IPS-18c (cell line): ENCODE measurements at regions not wholly inside any gene's neighbourhood (a gene's known extent, or its start where the extent isn't known, plus 50 kb on each side); places are given as distances from the start of the nearest gene placed in this dataset.
A peak's percentile ranks its signal among the peaks of the same experiment; 100 is the strongest.
"Not testable (repeated sequence)": the region's sequence is repeated elsewhere in the genome, so short reads cannot be mapped to it uniquely, and the experiment has no call there.

Source experiments
- H3K4me3 ChIP-seq: 2 replicates; pipeline ENCODE4 v1.7.0; 2013; ENCODE audit warnings: low read depth, mild to moderate bottlenecking, low read length, moderate library complexity; ENCODE audit not compliant: insufficient read depth
- H3K9me3 ChIP-seq: one replicate; pipeline ENCODE4 v1.6.1; 2013; ENCODE audit warnings: mild to moderate bottlenecking, low read length, moderate library complexity; ENCODE audit not compliant: control insufficient read depth, insufficient read depth

DNA sequence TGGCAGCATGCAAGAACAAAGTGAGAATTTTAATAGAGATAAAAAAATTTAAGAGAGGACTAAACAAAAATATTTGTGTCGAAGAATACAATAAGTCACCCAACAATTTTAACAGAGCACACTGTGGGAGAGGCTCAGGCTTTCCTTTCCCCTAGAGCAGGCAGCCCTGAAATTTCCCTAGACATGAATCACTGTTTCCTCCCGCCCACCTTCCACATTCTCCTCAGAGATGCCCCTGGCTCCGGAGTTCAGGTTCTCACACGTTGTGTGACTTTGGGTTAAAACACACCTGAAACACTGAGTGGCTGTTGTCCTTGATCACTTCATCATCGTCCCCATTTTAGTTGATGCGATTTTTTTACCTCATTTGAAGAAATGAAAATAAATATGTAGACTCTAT, 1231.1 kb downstream of the TMEM121 start:
- not testable (repeated sequence) for H3K9me3 ChIP-seq, H3K4me3 ChIP-seq

DNA sequence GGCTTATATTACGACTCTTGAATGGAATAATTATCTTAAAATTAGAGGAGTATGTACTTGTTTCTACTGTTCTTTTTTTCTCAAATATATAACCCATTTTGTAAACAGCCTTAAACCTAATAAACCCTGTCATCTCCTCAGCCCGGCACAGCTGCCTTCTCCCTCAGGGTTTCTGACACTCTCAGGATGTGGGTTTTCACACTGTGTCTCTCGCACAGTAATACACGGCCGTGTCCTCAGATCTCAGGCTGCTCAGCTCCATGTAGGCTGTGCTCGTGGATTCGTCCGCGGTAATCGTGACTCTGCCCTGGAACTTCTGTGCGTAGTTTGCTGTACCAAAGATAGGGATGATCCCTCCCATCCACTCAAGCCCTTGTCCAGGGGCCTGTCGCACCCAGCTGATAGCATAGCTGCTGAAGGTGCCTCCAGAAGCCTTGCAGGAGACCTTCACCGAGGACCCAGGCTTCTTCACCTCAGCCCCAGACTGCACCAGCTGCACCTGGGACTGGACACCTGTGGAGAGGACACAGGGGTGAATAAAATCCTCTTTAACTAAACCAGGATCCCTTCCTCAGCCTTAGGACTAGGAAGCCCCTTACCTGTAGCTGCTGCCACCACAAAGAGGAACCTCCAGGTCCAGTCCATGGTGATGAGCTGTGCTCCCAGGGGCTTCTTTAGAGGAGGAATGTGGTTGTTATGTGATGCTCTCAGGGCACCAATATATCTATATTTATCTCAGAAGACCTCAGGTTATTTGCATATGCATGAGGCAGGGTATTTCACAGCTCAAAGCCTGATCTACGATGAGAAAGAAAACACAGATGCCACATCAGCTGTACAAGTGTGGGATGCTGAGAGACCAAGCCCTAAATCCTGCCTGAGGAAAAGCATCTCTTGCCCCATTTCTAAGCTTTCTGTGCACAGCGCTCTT, 1235.8 kb downstream of the TMEM121 start:
- not testable (repeated sequence) for H3K4me3 ChIP-seq, H3K9me3 ChIP-seq

DNA sequence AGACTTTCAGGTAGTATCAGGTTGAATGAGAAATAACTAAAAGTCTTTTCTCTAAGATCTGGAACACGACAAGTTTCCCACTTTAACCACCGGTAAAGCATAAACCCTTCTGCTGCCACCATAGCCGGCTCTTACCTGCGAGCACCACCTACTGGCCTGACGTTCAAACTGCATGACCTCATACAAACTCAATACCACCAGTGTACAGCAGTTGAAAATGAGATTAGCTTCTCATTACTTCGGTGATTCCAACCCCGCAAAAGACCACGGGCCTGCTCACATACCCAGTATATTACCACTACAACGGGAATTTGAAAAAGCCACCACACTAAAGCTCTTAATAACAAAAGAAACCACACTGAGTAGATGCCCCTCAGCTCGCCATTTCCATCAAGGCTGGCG, 1238.6 kb downstream of the TMEM121 start:
- not testable (repeated sequence) for H3K9me3 ChIP-seq, H3K4me3 ChIP-seq

DNA sequence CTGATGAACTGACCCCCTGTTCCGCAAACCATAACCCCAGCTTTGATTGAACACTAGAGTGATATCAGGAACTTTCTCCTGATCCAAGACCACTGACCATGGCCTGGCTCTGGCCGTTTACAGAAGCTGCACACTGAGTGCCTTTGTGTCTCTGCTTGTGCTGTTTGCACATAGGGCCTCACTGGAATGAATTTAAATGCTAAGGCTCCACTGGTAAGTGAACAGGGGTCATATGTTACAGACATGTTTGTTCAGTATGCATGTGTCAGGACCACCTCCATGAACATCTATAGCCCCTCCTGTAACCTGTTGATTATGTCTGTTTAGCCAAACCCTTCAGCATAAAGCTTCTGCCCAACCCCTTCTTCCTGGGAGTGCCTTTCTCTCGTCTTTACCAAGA, 1239.8 kb downstream of the TMEM121 start:
- H3K9me3 ChIP-seq = peaks cover 2% of the 10 kb centered on the region

DNA sequence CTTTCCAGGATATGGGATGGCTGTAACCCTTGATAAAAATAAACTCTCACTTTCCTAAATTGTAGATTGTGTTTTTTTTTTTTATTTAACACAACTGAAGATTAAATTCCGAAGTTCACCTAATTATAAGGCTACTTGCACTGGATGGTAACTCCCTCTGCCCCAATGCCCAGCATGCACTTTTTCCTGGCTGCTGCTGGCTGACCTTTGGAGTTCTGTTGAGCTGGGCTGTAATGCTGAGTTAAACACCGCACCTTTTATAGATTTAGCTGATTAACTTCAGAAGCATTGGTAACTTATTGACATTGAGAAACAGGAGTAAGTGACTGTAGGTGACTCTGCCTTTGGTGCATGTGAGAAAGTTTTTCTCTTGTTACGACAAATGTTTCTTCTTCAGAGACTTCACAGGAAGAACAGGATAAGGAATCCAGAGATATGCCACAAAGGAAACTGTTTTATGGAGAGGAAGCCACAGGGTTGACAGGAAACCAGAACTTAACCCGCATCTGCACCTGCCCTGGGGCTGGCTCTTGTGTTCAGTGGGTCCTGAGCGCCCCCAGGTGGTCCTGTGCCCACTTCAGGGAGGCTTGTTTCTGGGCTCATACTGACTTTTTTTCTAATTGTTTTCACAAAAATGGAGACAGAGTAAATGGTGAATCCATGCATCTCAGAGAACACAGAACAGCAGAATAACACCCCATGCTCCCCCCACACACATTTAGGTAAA, 1240.3 kb downstream of the TMEM121 start:
- H3K4me3 ChIP-seq, H3K9me3 ChIP-seq: not testable (repeated sequence)

More for the DNA sequence above, 1239.8 kb downstream of the TMEM121 start:
- 0 out of 2 replicates have a peak overlapping the region, but pooled peaks have one; percentile 0 for H3K4me3 ChIP-seq

DNA sequence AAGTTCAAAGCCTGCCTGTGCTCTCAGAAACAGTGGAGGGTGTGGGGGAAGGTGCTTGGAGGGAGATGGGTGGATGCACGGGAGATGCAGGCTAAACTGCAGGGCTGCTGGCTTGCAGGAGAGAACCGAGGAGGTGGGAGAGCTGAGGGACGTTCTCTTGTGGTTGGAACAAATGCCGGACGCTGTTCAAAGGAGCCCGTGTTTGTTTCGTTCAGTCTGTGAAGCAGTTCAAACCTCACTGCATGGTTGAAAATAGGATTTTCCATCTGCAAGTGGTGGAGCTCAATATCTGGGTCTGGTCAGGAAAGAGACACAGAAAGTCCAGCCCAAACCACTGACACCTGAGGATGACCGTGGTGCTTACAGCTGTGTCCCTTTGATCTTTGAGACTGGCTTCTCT, 1241.8 kb downstream of the TMEM121 start:
- H3K4me3 ChIP-seq, H3K9me3 ChIP-seq: not testable (repeated sequence)

DNA sequence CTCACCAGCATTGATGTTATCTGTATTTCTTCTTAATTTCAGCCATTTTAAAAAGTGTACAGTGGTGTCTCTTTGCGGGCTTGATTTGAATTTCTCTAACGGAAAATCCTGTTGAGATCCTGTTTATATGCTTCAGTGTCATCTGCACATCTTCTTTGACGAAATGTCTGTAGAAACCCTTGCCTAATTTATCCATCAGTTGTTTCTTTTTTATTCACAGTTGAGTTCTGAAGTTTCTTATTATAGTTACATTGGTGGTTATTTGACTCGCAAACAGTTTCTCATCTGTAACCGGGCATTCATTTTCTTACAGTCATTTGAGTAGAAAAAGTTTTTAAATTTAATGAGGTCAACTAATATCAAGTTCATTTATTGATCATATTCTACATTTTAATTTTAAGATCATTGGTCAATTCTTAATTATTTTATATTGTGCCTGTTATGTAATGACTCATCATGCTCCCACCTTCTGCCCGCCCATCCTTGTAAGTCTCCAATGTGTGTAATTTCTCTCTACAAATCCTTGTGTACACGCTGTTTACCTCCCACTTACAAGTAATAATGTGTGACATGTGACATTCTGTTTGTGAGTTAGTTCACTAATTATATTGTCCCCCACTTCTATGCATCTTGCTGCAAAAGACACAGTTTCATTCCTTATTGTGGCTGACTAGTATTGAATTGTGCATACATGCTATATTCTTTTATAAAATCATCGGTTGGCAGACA, 1242.8 kb downstream of the TMEM121 start:
- H3K9me3 ChIP-seq, H3K4me3 ChIP-seq: not testable (repeated sequence)

DNA sequence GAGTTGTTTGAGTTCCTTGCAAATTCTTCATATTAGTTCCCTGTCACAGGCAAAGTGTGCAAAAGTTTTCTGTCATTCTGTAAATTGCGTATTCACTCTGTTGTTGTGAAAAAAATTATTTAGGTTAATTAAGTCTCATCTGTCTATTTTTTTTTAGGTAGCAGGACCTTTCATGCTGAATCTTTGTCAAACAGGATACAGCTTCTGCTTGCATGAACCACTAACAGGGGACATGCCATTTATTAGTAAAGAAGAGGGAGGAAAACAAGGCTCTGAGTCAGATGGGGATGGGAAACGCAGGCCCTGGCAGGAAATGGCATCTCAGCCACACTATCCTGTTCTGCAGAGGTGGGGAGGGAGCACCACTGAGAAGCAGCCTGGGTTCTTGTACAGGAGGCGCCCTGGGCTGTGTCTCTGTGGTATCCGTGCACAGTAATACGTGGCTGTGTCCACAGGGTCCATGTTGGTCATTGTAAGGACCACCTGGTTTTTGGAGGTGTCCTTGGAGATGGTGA, 1243.8 kb downstream of the TMEM121 start:
- not testable (repeated sequence) for H3K4me3 ChIP-seq, H3K9me3 ChIP-seq

DNA sequence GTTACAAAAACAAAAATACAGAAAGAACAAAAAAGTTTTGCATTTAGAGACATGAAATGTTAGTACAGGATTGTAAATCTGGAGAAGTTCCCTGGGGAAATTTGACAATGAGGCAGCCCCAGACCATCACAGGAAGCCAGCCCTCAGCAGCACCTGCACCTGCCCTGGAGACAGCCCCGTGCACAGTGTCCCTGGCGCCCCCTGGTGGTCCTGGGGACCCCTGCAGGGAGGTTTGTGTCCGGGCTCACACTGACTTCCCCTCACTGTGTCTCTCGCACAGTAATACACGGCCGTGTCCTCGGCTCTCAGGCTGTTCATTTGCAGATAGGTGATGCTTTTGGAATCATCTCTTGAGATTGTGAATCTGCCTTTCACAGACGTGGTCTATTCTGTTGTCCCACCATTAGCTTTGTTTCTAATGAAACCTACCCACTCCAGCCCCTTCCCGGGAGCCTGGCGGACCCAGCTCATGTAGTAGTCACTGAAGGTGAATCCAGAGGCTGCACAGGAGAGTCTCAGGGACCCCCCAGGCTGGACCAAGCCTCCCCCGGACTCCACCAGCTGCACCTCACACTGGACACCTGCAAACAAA, 1248.6 kb downstream of the TMEM121 start:
- H3K4me3 ChIP-seq, H3K9me3 ChIP-seq: not testable (repeated sequence)

DNA sequence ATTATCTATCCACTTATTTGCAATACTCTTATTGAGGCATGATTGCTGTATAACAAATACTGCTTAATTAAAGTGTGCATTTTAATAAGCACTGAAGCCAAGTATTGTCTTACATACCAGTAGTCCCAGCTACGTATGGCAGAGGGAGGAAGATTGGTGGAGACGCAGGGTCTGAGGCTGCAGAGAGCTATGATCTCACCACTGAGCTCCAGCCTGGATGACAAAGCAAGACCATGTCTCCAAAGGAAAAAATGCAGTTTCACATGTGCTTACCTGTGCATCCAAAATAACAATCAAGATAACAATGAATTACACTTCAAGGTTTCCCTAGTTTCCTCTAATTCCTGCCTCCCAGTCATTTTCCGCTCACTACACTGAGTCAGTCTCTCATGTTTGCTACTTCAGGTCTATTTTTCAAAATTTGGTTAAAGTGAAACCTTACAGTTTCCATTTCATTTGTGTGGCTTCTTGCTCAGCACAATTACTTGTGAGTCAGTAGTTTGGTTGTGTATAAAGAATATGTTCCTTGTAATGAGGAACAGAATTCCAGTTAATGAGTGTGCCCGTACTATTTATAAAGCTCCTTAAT, 1250.1 kb downstream of the TMEM121 start:
- Histone ChIP-seq H3K4me3 (no peak overlapping the region), H3K9me3 (peaks cover 2% of the 10 kb centered on the region)

DNA sequence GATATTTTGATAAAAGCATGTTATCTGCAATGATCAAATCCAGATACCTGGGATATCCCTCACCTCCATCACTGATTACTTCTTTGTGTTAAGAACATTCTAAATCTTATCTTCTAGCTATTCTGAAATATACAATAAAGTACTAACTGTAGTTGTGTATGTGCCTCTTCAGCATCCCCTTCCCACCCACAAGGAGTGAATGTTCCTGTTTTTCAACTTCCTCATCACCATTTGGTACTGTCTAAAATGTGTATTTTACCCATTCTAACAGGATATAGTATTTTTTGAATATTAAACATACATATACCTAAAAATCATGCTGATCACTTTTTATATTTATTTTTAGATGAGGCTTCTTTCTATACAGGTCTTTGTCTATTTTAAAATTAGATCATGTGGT, 1252.6 kb downstream of the TMEM121 start:
- peaks cover 2% of the 10 kb centered on the region for H3K9me3 ChIP-seq
- no peak overlapping the region for H3K4me3 ChIP-seq

DNA sequence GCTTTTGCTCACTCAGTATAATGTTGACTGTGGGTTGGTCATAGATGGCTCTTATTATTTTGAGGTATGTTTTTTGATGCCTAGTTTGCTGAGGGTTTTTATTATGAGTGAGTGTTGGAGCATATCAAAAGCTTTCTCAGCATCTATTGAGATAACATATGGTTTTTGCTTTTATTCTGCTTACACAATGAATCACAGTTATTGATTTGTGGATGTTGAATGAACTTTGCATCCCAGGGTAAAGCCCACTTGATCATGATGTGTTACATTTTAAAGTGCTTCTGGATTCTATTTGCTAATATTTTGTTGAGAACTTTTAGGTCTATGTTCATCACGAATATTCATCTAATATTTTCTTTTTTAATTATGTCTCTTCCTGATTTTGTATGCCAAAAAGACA, 1260.3 kb downstream of the TMEM121 start:
- Histone ChIP-seq H3K9me3 (peaks cover 12% of the 10 kb centered on the region), H3K4me3 (no peak overlapping the region)

DNA sequence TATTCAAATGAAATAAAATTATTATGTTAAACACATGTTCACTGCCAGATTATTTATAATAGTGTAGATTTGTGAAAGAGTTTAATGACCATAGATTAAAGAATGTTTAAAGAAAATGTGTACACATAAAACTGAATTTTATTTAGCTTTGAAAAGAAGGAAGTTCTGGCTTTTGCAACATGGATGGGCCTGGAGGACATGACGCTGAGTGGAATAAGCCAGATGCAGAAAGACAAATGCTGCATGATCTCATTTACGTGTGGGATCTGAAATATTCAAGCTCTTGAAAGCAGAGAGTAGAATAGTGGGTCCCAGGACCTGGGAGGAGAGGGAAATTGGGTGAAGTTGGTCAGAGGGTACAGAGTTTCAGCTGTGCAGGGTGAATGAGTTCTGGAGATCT, 1261.2 kb downstream of the TMEM121 start:
- Histone ChIP-seq H3K9me3 (peaks cover 12% of the 10 kb centered on the region), H3K4me3 (no peak overlapping the region)

DNA sequence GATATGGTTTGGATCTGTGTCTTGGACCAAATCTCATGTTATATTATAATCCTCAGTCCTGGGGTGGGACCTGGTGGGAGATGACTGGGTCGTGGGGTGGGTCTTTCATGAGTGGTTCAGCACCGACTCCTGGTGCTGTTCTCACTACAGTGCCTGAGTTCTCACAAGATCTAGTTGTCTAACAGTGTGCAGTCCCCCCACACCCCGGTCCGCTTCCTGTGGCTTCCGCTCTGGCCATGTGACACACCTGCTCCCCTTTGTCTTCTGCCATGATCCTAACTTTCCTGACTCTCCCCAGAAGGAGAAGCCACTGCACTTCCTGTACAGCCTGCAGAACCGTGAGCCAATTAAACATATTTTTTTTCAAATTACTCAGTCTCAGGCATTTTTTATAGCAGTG, 1262.2 kb downstream of the TMEM121 start:
- peaks cover 20% of the 10 kb centered on the region for H3K9me3 ChIP-seq
- H3K4me3 ChIP-seq = no peak overlapping the region

DNA sequence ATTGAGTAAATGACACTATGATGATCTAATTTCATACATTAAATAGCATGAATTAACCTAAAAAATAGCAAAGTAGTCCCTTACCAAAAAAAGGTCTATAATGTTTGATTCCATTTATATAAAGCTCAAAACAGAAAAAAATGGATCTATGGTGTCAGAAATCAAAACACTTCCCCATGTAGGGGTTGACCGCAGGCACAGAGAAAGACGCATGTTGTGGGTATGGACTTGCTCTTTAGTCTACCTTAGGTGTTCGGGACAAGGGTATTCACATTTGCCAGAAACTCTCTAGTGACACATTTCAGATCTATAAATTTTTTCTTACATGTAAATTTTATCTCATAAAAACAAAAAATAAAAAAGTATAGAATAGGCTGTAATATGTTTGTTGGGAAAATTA, 1262.9 kb downstream of the TMEM121 start:
- no peak overlapping the region for H3K4me3 ChIP-seq
- peaks cover 20% of the 10 kb centered on the region for H3K9me3 ChIP-seq

DNA sequence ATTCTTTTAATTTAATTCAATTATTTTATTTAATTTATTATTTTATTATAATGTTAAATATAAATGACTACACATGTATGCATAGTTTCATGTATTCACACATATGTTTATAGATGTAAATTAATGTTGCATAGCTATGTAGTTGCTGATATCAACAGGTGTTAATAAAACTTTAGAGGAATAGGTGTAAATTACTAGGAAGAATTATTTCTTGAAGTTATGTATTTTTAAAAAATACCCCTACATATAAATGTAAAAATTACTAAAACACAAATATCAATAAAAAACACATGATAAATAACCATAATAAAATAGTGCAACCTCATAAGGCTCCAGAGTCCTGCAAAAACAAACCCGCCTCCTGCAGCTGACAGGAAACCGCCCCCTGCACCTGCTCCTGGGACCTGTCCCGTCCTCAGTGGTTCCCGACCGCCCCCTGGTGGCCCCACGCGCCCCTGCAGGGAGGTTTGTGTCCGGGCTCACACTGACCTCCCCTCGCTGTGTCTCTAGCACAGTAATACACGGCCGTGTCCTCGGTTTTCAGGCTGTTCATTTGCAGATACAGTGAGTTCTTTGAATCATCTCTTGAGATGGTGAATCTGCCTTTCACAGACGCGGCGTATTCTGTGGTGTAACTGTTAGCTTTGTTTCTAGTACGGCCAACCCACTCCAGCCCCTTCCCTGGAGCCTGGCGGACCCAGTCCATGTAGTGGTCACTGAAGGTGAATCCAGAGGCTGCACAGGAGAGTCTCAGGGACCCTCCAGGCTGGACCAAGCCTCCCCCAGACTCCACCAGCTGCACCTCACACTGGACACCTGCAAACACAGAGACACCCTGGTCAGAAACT, 1264.0 kb downstream of the TMEM121 start:
- Histone ChIP-seq H3K9me3 (peaks cover 14% of the 10 kb centered on the region), H3K4me3 (no peak overlapping the region)
